GM18870 (cell line): ENCODE measurements at regions not wholly inside any gene's neighbourhood (a gene's known extent, or its start where the extent isn't known, plus 50 kb on each side); places are given as distances from the start of the nearest gene placed in this dataset.
A peak's percentile ranks its signal among the peaks of the same experiment; 100 is the strongest.
"Not testable (repeated sequence)": the region's sequence is repeated elsewhere in the genome, so short reads cannot be mapped to it uniquely, and the experiment has no call there.

Experiments used
- ATAC-seq: cut with Tn5 transposase; IDR thresholded peaks from one replicate; pipeline ENCODE4 v1.9.1; 2021; ENCODE audit warnings: moderate library complexity; ENCODE audit not compliant: unreplicated experiment

DNA sequence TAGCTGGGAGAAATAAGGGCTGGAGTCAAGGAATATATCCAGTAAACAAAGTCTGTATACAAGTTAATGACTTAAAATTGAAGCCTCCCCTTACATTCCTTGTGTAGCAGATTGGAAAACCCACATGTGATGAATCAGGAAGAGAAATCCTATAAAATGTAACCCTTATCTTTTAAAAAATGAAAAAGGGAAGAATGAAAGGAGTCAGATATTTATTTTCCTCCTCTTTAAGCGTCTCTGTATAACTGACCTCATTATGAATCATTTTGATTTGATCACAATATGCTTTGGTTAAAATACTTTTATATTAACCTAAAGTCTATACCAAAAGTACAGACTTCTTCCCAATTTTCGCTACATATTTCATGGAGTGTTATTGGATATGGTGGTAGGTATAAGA, 316.3 kb upstream of the STAC start:
- ATAC-seq = no peak

DNA sequence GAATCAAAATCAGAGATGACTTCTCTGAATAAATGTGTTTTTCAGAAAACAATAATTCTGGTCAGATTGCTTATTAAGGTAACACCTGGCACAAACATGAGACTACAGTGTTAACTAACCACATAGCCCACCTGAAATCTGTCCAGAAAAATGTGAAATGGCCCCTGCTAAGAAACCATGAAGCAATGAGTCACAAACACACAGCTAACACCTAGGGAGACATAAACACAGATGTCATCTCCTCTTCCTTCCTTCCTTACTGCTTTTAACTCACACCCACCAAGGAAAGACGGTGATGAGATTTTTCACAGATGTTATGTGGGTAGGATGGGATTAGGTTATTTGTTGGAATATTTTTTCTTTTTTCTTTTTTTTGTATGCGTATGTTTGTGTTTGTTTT, 315.0 kb upstream of the STAC start:
- no peak for ATAC-seq

DNA sequence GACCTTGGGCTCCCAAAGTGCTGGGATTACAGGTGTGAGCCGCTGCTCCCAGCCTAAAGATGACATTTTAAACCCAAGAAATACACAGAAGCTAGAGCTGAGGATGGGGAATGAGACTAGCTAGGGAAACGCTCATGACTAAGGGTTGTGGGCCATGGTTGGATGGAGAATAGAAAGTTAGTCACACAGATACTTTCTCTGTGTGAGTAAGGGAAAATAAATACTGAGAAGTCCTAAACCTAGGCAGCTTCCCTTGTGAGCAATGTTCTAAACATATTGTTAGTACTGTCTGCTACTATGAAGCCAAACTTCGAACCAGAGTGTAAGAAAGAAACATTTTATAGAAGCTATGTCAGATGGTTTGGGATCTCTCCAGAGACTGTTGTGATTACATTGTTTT, 304.8 kb upstream of the STAC start:
- no peak for ATAC-seq

DNA sequence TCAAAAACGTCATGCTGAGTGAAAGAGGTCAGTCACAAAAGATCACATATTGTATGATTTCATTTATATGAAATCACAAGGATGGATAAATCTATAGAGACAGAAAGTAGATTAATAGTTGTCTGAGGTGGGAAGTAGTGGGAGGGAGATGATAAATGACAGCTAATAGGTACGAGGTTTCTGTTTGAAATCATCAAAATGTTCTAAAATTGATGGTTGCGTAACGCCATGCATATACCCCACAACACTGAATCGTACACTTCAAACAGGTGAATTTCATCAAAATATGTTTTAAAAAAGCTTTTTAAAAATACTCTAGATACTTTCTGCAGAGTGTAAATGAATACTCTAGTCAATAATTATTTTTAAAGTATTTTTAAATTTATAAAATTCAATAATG, 303.0 kb upstream of the STAC start:
- no peak for ATAC-seq

DNA sequence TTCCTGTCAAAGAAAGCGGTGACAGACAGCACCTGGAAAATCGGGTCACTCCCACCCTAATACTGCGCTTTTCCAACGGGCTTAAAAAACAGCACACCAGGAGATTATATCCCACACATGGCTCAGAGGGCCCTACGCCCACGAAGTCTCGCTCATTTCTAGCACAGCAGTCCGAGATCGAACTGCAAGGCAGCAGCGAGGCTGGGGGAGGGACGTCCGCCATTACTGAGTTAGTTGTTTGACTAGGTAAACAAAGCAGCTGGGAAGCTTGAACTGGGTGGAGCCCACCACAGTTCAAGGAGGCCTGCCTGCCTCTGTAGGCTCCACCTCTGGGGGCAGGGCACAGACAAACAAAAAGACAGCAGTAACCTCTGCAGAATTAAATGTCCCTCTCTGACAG, 297.3 kb upstream of the STAC start:
- ATAC-seq = not testable (repeated sequence)

DNA sequence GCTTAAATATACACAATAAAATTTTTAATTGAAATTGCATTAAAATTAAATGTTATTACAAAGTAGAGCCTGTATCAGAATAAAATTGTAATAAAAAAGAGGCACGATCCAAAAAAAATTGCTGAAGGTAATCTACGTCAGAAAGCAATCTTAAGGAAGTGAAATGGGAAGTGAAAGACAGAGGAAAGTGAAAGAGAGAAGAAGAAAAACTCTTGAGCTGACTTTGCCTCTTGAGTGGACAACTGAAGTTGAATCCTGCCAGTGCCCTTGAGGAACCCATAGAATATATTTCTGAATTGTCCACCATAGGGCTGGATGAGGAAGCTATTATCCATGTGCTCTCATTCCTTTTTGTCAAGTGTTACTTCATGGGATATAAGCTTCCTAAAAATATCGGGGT, 285.1 kb upstream of the STAC start:
- ATAC-seq = peak; percentile 79

DNA sequence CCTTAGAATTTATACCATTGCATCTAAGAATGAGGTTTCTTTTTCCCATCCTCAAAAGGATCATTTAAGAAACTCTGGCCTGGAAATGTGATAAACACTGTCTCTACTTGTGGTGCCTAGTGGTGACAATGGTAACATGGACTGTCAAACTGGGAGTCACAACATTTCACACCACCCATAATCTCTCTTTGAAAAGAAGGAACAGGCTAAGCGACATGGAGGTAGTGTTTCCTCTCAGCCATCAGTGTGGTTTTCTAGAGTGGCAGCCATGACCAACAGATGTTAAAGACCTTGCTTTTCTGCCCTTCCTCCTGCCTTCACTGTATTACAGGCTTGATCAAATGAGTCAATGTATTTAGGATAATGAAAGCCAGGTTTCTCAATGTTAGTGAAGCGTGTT, 283.1 kb upstream of the STAC start:
- ATAC-seq = no peak

DNA sequence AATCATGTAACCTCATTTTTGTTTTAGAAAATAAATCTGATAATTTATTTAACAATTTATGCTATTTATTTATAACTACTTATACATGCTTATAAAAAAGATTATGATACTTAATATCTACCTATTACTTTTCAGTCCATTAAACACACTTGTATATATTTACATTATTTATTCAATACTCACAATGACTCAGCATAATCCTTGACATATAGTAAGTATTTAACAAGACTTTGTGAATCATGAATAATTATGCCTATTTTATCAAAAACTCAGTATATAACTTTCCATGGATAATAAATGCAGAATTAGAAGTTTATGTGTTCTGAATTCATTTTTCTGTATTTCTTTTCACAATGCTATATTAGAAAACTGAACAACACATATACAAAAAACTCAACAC, 266.0 kb upstream of the STAC start:
- no peak for ATAC-seq

DNA sequence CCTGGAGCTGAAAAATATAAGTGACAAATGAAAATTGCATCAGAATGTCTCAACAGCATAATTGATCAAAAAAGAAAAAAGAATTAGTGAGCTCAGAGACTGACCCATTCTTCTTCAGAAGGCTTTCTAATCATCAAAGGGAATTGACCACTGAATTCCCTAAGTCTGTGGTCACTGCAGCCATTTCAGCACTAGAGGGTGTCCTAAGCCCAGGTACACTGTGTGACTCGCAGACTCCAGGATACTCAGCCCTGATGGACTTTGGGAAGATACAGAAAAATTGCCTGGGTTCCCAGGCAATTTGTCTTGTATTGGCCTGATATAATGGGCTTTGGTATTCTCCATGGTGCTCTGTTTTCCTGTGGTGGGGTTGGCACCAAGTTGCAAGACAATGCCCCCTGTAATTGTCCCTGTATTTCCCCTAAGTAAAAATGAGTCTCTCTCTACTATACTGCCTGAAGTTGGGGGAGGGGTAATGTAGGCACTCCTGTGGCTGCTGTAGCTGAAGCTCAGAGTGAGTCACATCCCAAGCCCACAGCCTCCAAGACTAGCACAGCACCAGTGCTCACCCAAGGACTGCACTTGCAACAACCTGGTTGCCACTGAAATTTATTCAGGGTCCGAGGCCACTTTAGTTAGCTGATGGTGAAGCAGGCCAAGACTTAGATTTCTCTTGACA, 256.0 kb upstream of the STAC start:
- no peak for ATAC-seq

DNA sequence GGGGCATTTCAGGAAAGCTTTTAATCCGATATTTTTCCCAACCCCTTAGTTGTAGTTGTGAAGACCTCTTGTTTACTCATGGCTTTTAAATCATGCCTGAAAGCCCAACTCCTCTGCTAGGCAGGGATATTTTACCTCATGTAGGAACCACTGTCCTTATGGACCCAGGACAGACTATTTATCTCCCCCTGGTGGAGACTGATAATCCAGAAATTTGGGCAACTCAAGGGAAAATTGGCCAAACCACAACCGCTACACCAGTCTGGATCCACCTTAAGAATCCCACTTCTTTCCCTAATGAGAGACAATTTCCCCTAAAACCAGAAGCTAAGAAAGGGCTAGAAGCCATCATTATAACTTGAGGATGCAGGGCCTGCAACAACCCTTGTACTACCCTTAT, 248.1 kb upstream of the STAC start:
- ATAC-seq = no peak

DNA sequence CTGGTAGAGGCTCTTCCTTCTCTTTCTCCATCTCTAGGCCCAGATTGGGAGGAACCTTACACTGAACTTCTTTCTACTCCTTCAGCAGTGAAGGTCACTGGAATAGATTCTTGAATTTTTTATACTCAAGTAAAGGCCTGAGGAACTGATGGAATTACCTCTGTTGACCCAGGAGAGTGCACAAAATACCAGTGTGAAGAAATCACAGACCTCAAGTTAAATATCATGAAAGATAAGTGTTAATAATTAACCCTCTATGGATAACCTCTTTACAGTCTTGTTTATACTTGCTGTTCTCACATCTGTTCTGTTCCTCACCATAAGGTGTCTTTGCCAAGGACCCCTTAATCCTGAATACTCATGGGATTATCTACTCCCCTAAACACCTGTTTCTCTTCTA, 244.4 kb upstream of the STAC start:
- ATAC-seq = no peak

DNA sequence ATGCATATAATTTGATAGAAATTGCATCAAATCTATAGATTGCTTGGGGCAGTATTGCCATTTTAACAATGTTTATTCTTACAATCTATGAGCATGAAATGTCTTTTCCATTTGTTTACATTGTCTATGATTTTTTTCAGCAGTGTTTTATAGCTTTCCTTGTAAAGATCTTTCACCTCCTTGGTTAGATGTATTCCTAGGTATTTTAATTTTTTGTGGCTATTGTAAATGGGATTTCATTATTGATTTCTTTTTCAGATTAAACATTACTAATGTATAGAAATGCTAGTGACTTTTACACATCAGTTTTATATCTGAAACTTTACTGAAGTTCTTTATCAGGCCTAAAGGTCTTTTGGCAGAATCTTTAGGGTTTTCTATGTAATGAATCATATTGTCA, 237.6 kb upstream of the STAC start:
- no peak for ATAC-seq

DNA sequence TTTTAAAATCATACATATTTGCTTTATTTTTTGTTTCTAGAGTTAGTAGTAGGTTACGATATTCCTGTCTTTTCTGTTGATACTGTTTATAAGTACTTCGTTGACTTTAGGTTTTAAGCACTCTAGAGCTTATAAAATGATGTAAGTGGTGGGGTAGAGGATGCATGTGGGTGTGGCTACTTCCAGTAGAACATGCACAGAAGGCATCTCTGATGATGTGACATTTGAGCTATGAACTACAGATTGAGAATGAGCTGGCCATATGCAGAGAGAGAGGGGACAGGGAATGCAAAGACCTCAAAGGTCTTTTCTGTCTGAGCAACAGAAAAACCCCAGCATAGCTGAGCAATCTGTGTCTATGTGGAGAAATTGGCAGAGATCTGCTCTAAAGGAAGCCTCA, 233.9 kb upstream of the STAC start:
- no peak for ATAC-seq

DNA sequence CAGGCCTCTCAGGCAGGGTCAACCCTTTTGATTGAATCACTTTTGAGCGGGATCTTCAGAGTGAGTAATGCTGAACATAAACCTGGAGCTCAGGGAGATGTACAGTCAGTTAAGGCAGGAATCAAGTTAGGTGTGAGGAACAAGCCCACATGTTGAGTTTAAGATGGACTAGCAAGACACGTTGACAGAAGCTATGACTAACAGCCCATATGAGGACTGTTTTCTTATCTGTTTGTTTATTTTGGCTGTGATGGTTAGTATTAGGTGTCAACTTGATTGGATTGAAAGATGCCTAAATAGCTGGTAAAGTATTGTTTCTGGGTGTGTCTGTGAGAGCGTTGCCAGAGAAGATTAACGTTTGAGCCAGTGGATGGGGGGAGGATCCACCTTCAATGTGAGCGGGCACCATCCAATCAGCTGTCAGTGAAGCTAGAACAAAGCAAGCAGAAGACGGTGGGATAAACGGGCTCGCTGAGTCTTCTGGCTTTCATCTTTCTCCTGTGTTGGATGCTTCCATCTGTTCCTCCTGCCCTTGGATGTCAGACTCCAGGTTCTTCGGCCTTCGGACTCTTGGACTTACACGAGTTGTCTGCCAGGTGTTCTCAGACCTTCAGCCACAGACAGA, 232.3 kb upstream of the STAC start:
- no peak for ATAC-seq

DNA sequence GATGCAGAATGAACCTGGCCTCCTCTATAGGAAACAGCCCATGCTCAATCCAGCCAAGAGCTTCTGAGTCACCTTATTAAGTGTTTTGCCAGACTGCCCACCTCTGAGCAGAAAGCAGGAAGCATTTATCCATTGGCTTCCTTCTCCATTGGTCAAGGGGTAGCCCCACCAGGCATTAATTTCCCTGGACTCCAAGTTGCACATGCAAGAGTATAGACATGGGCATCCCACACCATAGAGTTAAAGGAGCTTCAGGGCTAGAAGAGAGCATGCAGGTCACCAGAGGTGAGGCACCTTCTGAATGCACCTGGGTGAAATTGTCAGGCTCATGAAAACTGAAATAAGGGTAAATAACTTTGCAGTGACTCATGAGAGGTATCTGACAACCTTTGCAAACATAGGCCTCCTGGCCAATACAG, 230.8 kb upstream of the STAC start:
- no peak for ATAC-seq

DNA sequence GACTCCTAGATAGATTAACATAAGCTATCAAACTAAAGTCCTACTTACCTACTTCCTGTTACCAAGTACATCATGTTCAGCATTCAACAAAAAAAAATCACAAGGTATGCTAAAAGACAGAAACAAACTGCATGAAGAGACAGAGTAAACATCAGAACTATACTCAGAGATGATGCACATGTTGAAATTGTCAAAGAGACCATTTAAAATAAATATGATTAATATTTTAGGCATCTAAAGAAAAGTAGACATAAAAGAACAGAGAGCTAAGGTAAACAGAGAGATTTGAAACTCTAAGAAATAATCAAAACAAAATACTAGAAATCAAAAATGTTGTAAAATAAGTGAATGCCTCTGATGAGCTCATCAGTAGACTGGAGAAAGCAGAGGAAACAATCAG, 224.8 kb upstream of the STAC start:
- ATAC-seq = no peak

DNA sequence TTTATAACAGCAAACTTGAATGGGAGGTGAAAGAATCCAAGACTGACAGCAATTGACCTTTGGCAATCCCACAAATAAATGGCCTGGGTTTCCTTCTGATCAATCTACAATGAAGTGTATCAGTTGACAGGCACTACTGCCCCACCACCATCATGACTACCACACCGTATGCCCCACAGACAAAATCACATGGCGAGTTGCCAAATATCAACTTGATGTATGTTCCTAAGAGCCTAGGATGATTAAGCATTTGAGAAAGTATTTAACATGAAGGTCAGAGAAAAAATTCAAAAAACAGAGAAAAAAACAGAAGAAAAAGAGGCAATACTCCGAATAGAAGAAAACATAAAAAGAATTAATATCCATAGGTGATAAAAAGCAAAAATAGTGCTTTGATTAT, 215.9 kb upstream of the STAC start:
- ATAC-seq = no peak

DNA sequence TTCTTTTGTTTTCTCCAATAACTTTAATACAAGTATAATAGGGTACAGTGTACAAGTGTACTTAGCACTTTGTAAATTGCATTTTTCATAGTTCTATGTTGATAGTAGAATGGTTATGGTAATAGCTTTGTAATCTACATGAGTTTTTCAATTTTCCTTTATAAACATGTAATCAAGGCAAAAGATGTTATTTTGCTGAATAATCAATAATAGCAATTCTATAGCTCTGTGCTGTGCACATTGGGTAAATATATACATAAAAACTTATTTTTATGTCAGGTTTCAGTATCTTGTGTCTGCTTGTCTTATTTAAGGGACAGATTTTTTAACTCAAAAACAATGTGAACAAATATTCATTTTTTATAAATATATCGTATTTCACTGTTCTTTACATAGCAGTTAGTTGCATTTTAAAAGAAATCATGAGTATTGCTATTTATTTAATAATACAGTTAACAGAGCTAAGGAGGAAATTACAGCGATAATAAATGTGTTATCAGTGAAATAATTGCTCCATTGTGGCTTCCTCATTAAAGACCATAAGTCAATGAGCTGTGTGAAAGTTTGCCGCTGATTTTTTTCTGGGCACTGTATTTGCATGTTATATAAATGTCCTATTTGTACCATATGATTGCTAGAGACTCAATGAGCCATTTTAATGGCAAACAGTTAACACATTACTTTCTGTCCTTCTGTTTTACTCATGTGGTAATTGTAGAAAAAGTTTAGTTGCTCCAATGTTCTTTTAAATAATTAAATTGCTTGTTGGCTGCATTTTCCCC, 214.6 kb upstream of the STAC start:
- no peak for ATAC-seq

DNA sequence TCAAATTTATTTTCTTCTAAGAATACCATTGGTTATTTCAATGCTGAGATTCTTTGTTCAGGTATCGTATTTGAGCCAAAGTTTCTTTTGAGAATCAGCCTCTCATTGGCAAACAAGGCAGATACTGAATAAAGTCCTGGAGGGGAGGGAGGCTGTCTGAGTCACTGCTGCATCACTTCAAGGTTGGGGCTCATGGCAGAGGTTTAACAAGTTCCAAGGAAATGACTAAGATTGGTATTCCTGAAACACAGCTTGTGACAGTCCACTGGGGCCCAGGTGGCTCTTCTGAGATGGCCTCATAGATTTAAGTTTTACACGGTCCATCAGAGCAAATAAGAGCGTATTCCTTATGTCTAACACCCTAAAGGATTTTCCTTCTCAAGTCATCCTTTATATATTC, 213.8 kb upstream of the STAC start:
- no peak for ATAC-seq

DNA sequence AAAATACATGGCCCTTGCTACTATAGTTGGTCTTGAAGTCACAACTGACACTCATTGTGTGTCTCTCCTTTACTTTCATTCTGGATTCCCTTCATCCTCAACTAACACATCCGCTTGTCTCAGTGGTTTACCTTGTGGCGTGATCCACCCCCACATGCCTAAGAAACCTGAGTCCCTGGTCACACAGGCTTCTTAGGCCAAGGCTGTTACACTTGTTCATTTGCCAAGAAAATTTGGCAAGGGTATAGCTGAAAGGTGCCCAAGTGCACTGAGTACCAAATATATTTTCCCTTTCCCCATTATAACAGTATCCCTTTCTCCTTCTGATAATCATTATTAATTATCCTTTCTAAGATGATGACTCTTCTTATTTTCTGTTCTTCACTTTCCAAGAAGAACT, 207.6 kb upstream of the STAC start:
- no peak for ATAC-seq

DNA sequence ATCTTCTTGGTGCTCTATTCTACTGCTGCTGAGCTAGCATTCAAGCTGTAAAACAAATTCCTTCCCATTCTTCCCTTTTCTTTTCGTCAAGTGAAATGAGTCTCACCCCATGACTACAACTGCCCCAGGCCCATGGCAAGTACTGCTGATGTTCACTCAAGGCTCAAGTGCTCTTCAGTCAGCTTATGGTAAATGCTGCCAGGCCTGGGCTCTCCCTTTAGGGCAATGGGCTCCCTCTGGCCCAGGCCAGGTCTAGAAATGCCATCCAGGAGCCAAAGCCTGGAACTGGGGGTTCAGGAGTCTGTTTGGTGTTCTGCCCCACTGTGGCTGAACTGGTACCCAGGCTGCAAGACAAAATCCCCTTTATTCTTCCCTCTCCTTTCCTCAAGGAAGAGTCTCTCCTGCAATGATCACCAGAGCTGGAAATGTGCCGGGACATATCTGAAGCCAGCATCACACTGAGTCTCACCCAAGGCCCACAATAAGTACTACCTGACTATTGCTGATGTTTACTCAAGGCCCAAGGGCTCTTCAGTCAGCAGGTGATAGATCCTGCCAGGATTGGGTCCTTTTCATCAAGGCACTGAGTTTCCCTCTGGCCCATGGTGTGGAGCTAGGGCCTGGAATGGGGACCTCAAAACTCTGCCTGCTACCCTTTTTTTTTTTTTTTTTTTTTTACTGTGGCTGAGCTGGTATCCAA, 205.0 kb upstream of the STAC start:
- no peak for ATAC-seq
